SK-N-SH (cell line): ENCODE measurements at regions not wholly inside any gene's neighbourhood (a gene's known extent, or its start where the extent isn't known, plus 50 kb on each side); places are given as distances from the start of the nearest gene placed in this dataset.

Source experiments
- CTCF ChIA-PET: fragments of 300-600, 350-600 bp; formaldehyde crosslinking; extraction: SDS; loops from one replicate; lab custom pipeline; 2021; lab: Yijun Ruan, JAX
- POLR2A ChIA-PET: fragments of 350-600 bp; sonication (Branson Sonifier 250); formaldehyde crosslinking; extraction: SDS; loops from one replicate; lab custom pipeline; 2020; ENCODE audit warnings: antibody characterized with exemption, inconsistent platforms; lab: Yijun Ruan, JAX
- DNase-seq: peaks from one replicate; pipeline ENCODE4 v3.0.0; 2012
- H2AFZ ChIP-seq: fragments of 200-600 bp; sonication (generic); 2 replicates; pipeline ENCODE4 v1.8.1; 2016; ENCODE audit warnings: antibody characterized with exemption, mild to moderate bottlenecking, low read depth
- H3F3A ChIP-seq: fragments of 200-600 bp; sonication (generic); replicated peaks from 2 replicates; pipeline ENCODE3; 2016; ENCODE audit warnings: antibody characterized with exemption, mild to moderate bottlenecking; ENCODE audit not compliant: insufficient read depth
- H3K27ac ChIP-seq, 2 experiments: fragments of 200-500 bp in 1 of 2; fragments of 200-600 bp in 1 of 2; sonication (Bioruptor generic) in 1 of 2; sonication (generic), shearing (Covaris generic) in 1 of 2; 2 replicates each; pipeline versions ENCODE4 v1.5.1 to v1.6.1; 2014 to 2016; ENCODE audit warnings: low read depth in 2 of 2, inconsistent platforms in 1 of 2, low read length in 1 of 2, mild to moderate bottlenecking in 1 of 2, mixed read lengths in 1 of 2
- H3K27me3 ChIP-seq: fragments of 200-600 bp; sonication (generic), shearing (Covaris generic); 2 replicates; pipeline ENCODE4 v1.6.1; 2016; ENCODE audit warnings: mixed run types; ENCODE audit not compliant: insufficient read depth
- H3K36me3 ChIP-seq, 2 experiments: fragments of 200-500 bp in 1 of 2; fragments of 200-600 bp in 1 of 2; sonication (Bioruptor generic) in 1 of 2; sonication (generic) in 1 of 2; replicated peaks in 1 of 2; 2 replicates each; pipeline versions ENCODE3 to v1.5.1; 2014 to 2016; ENCODE audit warnings: low read length in 1 of 2, mild to moderate bottlenecking in 1 of 2; ENCODE audit not compliant: insufficient read depth in 2 of 2, control insufficient read depth in 1 of 2
- H3K4me1 ChIP-seq, 2 experiments: fragments of 200-500 bp in 1 of 2; fragments of 200-600 bp in 1 of 2; sonication (Bioruptor generic) in 1 of 2; sonication (generic), shearing (Covaris generic) in 1 of 2; 2 replicates each; pipeline versions ENCODE4 v1.5.1 to v1.6.1; 2014 to 2016; ENCODE audit warnings: low read depth in 1 of 2, low read length in 1 of 2, mixed run types in 1 of 2; ENCODE audit not compliant: insufficient read depth in 2 of 2, control insufficient read depth in 1 of 2
- H3K4me2 ChIP-seq: fragments of 200-600 bp; sonication (generic), shearing (Covaris generic); 2 replicates; pipeline ENCODE4 v1.6.1; 2017; ENCODE audit warnings: mixed run types
- H3K4me3 ChIP-seq, 2 experiments: fragments of 200-500 bp in 1 of 2; fragments of 200-600 bp in 1 of 2; sonication (Bioruptor generic) in 1 of 2; sonication (generic), shearing (Covaris generic) in 1 of 2; 2 replicates each; pipeline versions ENCODE4 v1.5.1 to v1.8.1; 2014 to 2016; ENCODE audit warnings: low read depth in 2 of 2, inconsistent platforms in 1 of 2, low read length in 1 of 2, mild to moderate bottlenecking in 1 of 2, mixed read lengths in 1 of 2, moderate library complexity in 1 of 2
- H3K79me2 ChIP-seq: fragments of 200-600 bp; sonication (generic); 2 replicates; pipeline ENCODE4 v1.8.1; 2017; ENCODE audit warnings: mild to moderate bottlenecking; ENCODE audit not compliant: insufficient read depth
- H3K9ac ChIP-seq: fragments of 200-600 bp; sonication (generic); 2 replicates; pipeline ENCODE4 v1.6.1; 2017; ENCODE audit warnings: mixed run types
- H3K9me2 ChIP-seq: fragments of 200-600 bp; sonication (generic); 2 replicates; pipeline ENCODE4 v1.6.1; 2017; ENCODE audit warnings: mixed run types
- H3K9me3 ChIP-seq: fragments of 200-600 bp; sonication (generic); 2 replicates; pipeline ENCODE4 v1.6.1; 2017; ENCODE audit warnings: mixed run types, mild to moderate bottlenecking, moderate library complexity
- H4K20me1 ChIP-seq: fragments of 200-600 bp; sonication (generic); 2 replicates; pipeline ENCODE4 v1.6.1; 2017; ENCODE audit warnings: mild to moderate bottlenecking, mixed run types; ENCODE audit not compliant: insufficient read depth
- CHD2 ChIP-seq: fragments of 150-350 bp; IDR thresholded peaks from 2 replicates; pipeline ENCODE4 v1.6.1; 2018; ENCODE audit warnings: low read length; ENCODE audit not compliant: partially characterized antibody
- CTCF ChIP-seq: fragments of 200-600 bp; sonication (generic); IDR thresholded peaks from 2 replicates; pipeline ENCODE4 v1.6.1; 2017; ENCODE audit warnings: antibody characterized with exemption, mild to moderate bottlenecking, moderate library complexity
- ELF1 ChIP-seq: IDR thresholded peaks from 2 replicates; pipeline ENCODE4 v1.4.0; 2012
- EZH2phosphoT487 ChIP-seq: fragments of 200-600 bp; sonication (generic); IDR thresholded peaks from 2 replicates; pipeline ENCODE4 v1.6.1; 2017; ENCODE audit warnings: low read depth, mixed run types, mild to moderate bottlenecking, antibody characterized with exemption, moderate library complexity, borderline replicate concordance
- FOSL2 ChIP-seq: IDR thresholded peaks from 2 replicates; pipeline ENCODE4 v1.4.0; 2012; ENCODE audit warnings: low read depth, mild to moderate bottlenecking, moderate library complexity, borderline replicate concordance
- FOXM1 ChIP-seq: IDR thresholded peaks from 2 replicates; pipeline ENCODE4 v1.4.0; 2012; ENCODE audit warnings: low read depth, mild to moderate bottlenecking
- GABPA ChIP-seq: IDR thresholded peaks from 2 replicates; pipeline ENCODE4 v1.4.0; 2012; ENCODE audit warnings: low read depth, mild to moderate bottlenecking
- IRF3 ChIP-seq: fragments of 150-350 bp; IDR thresholded peaks from 2 replicates; pipeline ENCODE4 v1.6.1; 2016; ENCODE audit warnings: mild to moderate bottlenecking, low read depth, low read length
- JUND ChIP-seq: IDR thresholded peaks from 2 replicates; pipeline ENCODE4 v1.4.0; 2012
- MAX ChIP-seq: IDR thresholded peaks from 2 replicates; pipeline ENCODE4 v1.4.0; 2012; ENCODE audit warnings: low read depth
- MEF2A ChIP-seq: IDR thresholded peaks from 2 replicates; pipeline ENCODE4 v1.4.0; 2012; ENCODE audit warnings: low read depth, borderline replicate concordance
- NFIC ChIP-seq: IDR thresholded peaks from 2 replicates; pipeline ENCODE4 v1.4.0; 2012; ENCODE audit warnings: borderline replicate concordance
- RAD21 ChIP-seq: IDR thresholded peaks from 2 replicates; pipeline ENCODE4 v1.6.1; 2012; ENCODE audit warnings: mild to moderate bottlenecking, low read length
- RFX5 ChIP-seq: IDR thresholded peaks from 2 replicates; pipeline ENCODE4 v1.6.1; 2012; ENCODE audit warnings: mild to moderate bottlenecking, improper control_type of control experiment, low read length
- RXRA ChIP-seq: IDR thresholded peaks from 2 replicates; pipeline ENCODE4 v1.4.0; 2012; ENCODE audit warnings: low read depth, mild to moderate bottlenecking, borderline replicate concordance
- SIN3A ChIP-seq: IDR thresholded peaks from 2 replicates; pipeline ENCODE4 v1.6.1; 2012; ENCODE audit warnings: low read depth, mild to moderate bottlenecking, low read length, moderate library complexity, borderline replicate concordance
- TAF1 ChIP-seq: IDR thresholded peaks from 2 replicates; pipeline ENCODE4 v1.6.1; 2012; ENCODE audit warnings: low read depth, mild to moderate bottlenecking, low read length, moderate library complexity, borderline replicate concordance
- TCF12 ChIP-seq: IDR thresholded peaks from 2 replicates; pipeline ENCODE4 v1.4.0; 2012
- USF1 ChIP-seq: IDR thresholded peaks from 2 replicates; pipeline ENCODE4 v1.4.0; 2012; ENCODE audit warnings: low read depth, borderline replicate concordance
- YY1 ChIP-seq: IDR thresholded peaks from 2 replicates; pipeline ENCODE4 v1.4.0; 2012; ENCODE audit warnings: low read depth, mild to moderate bottlenecking
- WGBS: methylation state at CpG from one replicate; pipeline ENCODE4 v1.1.6; 2017; ENCODE audit warnings: low lambda C conversion rate; 5-methylcytosine and 5-hydroxymethylcytosine counted together

- TF ChIP-seq USF1 (no peak), CHD2 (no peak)
Measured at GRCh38 chr12:74285773-74286172, 251.9 kb upstream of the ATXN7L3B start (continued).

- no peak for DNase-seq
- H4K20me1 ChIP-seq: no peaks in the 10 kb centered on the region
- H3K9me3 ChIP-seq: no peaks in the 10 kb centered on the region
- no peaks in the 10 kb centered on the region for H3K27me3 ChIP-seq
- H3F3A ChIP-seq: no peaks in the 10 kb centered on the region
- H3K79me2 ChIP-seq: no peaks in the 10 kb centered on the region
- ChIA-PET CTCF (no interaction called here), POLR2A (no interaction called here)
- H3K4me3 ChIP-seq: no peak overlapping the region
- H3K4me1 ChIP-seq: no peaks in the 10 kb centered on the region
- no peaks in the 10 kb centered on the region for H3K36me3 ChIP-seq
- H3K4me2 ChIP-seq: no peak overlapping the region
- TF ChIP-seq JUND: no peak
- no peak for TF ChIP-seq MAX
- no peak for TF ChIP-seq EZH2phosphoT487
- TF ChIP-seq FOSL2: no peak
- no peak for TF ChIP-seq TAF1
- no peak for TF ChIP-seq ELF1
- no peak for TF ChIP-seq YY1
- no peak for TF ChIP-seq CHD2
- no peak for TF ChIP-seq RFX5
- no peak for TF ChIP-seq RXRA
- TF ChIP-seq NFIC: no peak
- TF ChIP-seq IRF3: no peak
- TF ChIP-seq FOXM1: no peak
- no peak for TF ChIP-seq RAD21
- no peak for TF ChIP-seq SIN3A
- TF ChIP-seq GABPA: no peak
- no peak for TF ChIP-seq MEF2A
- TF ChIP-seq TCF12: no peak
- no peak for TF ChIP-seq CTCF
- H2AFZ ChIP-seq: no peak overlapping the region
- H3K27ac ChIP-seq: no peak overlapping the region
- no peaks in the 10 kb centered on the region for H3K9me2 ChIP-seq
- H3K9ac ChIP-seq: no peak overlapping the region
- 20% methylated on average over 1 of the region's 1 CpG for WGBS
Measured at GRCh38 chr12:74286254-74286653, 251.4 kb upstream of the ATXN7L3B start.
